ENCODE measurements at regions not wholly inside any gene's neighbourhood (a gene's known extent, or its start where the extent isn't known, plus 50 kb on each side); places are given as distances from the start of the nearest gene placed in this dataset.

DNA sequence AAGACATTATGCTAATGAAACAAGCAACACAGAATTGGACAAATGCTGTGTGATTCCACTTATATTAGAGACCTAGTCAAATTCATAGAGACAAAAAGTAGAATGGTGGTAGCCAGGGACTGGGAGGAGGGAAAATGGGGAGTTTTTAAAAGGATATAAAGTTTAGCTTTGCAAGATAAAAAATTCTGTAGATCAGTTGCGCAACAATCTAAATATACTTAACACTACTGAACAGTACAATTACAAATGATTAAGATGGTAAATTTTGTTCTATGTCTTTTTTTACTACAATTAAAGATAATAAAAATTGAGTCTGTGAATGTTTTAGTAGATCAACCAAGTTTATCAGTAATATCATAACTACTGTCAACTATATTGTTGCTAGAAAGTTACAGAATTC lies 340.1 kb upstream of the PDZRN3 start:
- no peak for DNase-seq (ENCODE audit: low read depth)

DNA sequence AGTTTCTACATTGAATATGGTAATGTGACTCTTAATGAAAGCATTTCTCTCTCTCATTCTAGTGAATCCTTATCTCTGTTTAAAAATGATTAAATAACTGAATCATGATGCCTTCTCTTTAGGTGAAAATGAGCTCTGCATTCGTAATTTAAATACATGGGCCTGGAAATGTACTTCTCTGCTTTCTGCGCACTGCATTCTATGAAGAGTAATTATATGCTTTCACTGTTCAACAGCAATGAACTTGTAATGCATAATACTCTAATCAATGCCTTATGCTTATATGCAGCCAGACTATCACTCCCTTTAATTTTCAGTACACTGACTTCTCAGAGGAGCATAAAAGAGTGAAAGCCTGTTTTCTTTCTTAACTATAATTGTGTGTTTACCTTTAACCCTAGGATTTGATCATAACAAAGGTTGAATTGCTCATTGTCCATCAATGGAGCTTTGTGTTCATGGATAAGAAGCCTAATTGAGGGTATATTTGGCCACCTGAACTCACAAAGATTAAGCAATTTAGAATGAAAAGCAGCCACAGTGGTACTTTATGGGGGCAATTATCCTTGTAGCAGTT lies 330.8 kb upstream of the PDZRN3 start:
- DNase-seq (ENCODE audit: low read depth), result no peak

DNA sequence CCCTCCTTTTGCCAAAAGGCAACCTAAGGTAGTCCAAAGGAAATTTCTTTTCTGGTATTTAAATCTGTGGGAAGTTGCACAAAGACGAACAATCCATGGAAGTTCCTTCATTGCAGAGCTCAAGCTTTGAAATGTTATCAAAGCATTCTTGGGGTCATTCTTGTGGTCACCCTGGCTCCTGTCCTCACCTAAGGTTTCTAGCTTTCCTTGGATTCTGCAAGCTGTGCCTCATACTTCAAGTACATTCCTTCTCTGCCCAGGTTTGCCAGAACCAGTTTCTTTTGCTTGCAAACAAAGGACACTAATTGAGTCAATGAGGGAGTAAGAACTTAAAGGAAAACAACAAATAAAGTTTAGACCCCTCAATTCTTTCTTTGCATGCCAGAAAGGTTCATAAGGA lies 329.8 kb upstream of the PDZRN3 start:
- DNase-seq (ENCODE audit: low read depth), result no peak

DNA sequence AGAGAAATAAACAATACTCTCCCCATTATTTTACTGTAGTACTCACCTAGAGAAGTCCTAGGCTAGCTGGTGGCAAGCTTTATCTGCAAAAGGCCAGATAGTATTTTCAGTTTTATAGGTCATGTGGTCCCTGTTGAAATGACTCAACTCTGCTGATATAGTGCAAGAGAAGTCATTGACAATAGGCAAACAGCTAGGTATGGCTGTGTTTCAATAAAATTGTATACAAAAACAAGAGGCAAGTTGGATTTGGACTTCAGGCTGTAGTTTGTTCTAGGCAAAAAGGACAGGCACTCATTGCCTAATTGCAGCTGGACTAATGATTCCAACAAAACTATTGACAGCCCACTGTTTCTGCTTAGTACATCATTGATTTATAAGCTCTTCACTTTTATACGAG lies 328.0 kb upstream of the PDZRN3 start:
- no peak for DNase-seq (ENCODE audit: low read depth)

DNA sequence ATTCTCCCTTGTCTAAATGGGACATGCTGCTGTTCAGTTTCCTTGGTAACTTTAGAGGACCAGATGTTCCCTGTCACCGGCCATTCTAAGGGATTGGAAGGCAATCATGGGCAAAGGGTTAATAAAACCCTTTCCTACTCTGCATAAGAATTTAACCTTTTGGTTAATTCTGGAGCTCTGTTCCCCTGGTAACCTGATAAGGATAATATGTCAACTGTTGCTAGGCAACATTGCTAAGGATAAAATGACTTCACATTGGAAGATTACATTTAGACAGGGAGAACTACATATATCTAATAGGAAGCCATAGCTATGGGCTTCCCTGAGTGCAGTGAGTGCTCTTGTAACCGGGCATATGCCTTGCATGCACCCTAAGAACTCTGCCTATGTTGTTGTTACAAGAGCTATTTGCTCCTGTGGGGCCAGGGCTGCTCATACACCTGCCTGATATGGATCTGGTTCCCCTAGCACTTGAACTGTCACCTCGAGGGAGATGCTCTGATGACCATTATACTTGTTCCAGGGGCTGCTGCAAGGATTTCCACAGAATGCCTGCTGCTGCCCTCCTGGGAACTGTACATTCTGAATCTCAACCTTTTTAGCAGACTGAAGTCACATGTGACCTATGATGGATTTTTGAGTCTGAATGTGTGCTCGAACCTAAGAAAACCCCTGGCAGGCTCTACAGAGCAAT lies 326.3 kb upstream of the PDZRN3 start:
- DNase-seq (ENCODE audit: low read depth), result no peak

DNA sequence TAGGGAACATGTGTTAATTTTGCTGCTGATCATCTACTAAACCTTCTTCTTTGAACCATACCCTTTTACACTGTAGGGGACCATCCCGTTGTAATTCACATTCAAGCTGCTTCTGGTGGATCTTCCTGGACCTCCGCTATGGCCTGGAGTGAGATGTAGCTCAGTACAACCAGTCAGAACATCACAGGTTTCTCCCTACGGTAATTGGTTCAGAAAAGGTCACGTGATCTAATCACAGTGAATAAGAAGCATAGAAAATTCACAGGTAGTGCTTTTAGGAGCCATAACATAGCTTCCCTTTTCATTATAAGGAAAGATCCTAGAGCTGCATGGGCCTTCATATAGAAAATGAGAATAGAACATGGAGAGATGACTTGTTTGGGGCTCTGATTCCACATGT lies 320.8 kb upstream of the PDZRN3 start:
- DNase-seq (ENCODE audit: low read depth), result no peak

DNA sequence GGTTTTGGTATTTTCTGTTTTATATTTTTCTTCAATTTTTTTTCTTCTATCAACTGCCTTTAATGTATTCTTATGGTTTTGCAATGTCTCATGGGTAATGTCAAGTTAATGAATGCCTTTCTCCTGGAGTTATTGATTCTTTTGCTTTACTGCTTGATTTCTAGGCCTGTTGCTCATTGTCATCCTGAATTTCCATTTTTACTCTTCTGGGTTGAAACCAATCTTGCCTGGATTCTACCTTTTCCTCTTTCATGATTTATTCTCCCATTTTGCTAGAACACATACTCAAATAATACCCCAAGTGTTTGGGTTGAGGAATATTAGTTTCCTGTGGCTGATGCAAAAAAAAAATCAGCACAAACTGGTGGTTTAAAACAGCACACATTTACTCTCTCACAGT lies 315.2 kb upstream of the PDZRN3 start:
- no peak for DNase-seq (ENCODE audit: low read depth)

DNA sequence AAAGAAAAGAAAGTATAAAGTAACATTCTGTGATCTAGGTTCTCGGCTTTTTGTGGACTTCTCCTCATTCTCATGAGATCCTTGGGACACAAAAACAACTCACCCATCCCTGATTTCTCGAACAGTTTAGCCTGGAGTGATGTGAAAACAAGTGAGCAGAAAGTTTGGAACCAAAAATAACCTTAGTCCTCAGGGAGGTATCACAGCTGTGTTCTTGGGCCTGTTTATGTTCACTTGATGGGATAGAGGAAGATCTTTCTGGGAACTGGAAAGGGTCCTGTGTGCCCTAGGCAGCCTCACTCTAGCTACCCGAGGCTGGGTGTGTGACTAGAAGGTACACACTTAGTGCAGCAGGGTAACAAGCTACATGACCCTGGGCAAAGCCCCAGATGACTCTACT lies 308.8 kb upstream of the PDZRN3 start:
- no peak for DNase-seq (ENCODE audit: low read depth)

DNA sequence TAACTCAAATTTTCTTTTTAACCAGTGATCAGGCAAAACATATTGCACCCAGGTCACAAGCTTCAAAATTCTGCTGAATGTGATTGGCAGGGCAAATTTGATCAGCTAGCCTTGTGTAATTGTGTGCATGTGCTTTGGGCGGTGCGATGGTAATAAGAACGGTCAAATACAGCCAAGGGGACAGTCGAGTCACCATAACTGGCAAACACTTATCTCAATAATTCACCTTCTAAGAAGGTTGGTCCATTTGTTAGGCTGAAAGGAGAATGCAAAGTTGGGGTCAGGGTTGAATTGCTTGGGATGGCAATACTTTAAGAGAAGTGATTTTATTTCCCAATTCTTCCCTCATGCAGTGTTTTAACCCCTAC lies 302.4 kb upstream of the PDZRN3 start:
- DNase-seq (ENCODE audit: low read depth), result no peak

DNA sequence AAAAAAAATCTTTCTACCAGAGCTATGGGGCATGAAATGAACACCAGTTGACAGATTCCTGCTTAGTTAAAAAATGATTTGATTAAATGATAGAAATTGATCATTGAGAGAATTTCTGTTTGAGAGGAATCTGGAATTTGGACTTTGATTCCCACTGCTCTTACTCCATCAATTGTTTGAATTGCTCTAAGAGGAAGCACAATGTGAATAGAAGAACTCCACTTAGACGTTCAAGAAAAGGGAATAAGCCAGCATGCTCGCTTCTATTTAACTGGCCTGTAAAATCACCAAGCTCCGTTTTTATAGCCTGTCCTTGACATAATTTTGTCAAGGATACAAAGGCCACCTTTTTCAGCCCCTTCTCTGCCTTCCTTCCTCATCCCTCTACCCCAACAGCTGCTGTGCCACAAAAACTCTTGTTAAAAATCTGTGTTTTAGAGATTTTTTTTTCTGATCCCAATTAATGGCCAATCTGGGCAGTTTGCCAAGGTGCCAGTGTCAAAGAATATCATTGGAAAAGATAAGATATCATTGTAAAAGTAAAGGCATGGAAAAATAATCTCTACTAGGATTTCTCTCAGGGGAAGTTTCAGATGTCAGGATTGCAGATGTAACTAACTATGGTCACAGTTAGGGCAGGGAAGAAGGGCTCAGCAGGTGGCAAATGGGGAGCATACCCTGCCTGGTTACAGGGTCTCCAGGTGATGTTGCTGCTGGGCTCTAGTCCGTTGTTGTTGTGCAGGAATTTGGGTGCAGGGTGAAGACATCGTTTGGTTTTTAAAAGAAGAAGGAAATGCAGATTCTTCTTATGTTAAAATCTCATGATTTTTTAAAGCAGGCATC lies 301.8 kb upstream of the PDZRN3 start:
- DNase-seq (ENCODE audit: low read depth), result no peak

DNA sequence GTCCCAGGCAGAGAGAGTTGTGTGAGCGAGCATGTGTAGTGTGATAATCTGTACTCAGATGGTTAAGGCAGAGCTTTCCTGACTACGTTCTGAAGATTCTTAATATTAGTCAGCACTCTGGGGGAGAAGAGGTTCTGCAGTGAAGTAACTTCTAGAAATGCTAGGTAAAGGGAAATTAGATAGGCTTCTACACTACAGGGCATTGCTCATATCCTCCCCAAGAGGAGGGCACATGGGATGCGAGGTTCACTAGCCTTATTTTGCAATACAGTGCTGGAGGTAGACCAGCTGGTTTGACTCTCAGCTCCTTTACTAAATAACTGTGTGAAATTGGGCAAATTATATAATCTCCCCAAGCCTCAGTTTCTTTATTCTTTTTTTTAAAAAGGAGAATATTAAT lies 300.3 kb upstream of the PDZRN3 start:
- DNase-seq (ENCODE audit: low read depth), result no peak

DNA sequence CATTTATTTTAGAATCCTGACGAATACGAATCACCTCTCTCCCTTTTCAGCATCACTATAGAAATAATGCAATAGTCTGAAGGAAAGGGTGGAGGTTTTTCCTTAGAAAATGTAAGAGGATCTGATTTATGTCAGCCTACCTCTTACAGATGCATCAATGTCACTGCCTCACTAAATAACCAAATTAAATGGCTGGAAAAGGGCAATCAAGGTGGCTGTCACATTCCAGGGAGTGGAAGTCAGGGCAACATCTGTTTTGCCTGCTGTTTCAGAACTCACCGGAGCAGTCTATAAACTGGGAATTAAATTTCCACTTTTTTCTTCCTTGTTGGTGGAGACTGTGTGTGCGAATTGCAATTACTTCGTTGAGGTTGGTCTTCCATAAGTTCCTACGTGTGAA lies 299.3 kb upstream of the PDZRN3 start:
- DNase-seq (ENCODE audit: low read depth), result no peak

DNA sequence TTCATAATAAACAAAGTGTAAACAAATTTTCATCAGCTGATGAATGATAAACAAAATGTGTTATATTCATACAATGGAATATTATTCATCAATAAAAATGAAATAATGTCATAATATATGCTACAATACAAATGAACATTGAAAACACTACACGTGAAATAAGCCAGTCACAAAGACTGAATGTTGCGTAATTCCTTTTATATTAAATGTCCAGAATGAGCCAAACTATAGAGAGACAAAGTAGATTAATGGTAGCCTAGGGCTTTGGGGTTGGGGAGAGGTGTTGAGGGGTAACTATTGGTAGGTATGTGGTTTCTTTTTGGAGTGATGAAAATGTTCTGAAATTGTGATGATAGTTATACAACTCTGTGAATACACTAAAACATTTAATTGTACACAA lies 292.9 kb upstream of the PDZRN3 start:
- DNase-seq (ENCODE audit: low read depth), result no peak

DNA sequence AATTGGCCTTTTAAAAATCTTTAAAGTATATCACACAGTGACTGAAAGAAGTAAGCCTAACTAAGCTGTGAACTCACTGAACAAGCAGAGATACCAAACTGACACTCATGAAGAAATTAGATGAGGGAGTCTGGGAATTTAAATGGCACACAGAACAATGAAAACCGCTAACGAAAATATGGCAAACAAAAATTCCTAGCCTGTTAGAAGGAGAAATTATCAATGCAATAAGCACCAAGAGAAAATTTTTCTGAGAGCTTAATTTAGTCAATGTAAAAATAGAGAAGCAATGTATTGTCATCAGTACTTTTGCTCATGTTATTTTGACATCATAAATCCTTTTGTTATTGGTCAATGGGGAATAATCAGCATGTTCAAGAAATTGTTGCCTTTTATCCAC lies 291.1 kb upstream of the PDZRN3 start:
- DNase-seq (ENCODE audit: low read depth), result no peak

DNA sequence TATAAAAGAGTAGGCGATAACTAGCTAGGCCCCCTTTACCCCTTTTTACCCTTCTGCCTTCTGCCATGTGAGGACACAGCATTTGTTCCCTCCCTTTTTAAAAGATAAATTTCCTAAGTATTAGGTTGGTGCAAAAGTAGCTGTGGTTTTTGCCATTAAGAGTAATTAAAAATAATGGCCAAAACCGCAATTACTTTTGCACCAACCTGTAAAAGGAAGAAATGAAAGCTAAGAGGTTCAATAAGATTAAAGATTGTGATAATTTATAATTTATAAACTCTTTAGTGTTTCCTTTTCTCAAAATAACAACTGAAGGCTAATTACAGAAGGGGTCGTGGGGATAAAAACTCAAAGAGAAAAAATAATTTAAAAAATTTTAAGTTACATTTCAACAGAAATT lies 283.5 kb upstream of the PDZRN3 start:
- no peak for DNase-seq (ENCODE audit: low read depth)

DNA sequence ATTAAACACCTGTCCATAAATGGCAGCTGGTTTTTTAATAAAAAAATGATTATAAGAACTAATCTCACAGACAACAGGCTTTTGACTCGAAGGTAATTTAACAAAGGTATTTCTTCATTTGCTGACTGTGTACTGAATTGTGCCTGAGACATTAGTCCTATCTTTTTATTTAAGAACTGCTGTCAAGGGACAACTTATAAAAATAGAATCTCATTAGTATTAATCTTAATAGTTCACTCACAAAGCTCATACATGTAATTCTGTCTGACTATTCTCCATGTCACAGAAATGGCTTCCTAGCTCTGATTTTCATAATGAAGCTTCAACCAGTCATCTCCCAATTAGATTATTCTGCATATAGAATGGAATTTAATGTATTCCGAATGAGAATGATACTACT lies 276.9 kb upstream of the PDZRN3 start:
- DNase-seq (ENCODE audit: low read depth), result no peak

DNA sequence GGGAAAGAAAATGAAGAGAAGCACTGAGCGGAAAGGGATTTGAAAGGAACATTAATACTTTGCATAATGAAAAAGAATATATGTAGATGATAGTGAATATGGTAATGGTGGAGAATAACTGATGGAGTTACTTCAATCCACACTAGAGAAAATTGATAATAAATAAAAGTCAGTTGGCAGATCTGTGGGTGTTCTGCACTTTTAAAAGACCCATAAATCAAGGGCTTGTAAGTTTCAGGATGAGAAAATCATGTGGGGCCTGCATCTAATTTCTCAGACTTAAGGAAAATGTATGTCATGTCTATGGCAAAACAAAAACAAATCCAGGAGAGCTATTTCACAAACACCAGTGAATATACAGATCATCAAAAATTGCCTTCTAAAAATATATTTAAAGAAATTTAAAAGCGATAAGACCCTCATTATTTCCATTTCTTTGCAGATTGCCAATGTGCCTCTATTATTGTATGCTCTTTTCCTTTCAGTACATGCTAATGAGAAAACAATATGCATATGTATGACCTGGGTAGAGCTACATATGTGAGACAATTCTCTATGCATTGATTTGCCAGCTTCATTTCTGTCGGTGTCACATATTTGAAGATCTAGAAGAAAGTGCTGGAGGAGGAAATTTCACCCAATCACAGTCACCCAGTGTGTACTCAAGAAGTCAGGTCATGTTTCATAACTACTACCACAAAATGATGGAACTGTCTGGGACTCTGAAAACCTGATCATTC lies 269.9 kb upstream of the PDZRN3 start:
- DNase-seq (ENCODE audit: low read depth), result no peak

DNA sequence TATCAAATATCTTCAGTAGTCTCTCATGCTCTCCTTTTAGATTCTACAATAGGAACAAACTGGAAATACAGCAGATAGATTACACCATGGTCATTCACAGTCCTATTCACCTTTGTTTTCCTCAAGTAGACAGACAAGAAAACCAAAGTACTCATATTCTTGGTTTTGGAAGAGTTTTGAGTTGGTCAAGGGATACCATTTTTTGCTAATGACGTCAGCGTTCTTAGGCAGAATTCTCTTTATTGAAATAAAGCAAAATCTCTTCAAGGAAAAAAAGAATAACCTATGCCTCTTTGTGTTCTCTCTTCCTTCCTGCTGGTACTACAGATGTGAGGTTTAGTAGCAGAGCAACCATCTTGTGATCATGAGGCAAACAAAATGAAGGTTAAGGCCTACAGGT lies 268.3 kb upstream of the PDZRN3 start:
- no peak for DNase-seq (ENCODE audit: low read depth)

DNA sequence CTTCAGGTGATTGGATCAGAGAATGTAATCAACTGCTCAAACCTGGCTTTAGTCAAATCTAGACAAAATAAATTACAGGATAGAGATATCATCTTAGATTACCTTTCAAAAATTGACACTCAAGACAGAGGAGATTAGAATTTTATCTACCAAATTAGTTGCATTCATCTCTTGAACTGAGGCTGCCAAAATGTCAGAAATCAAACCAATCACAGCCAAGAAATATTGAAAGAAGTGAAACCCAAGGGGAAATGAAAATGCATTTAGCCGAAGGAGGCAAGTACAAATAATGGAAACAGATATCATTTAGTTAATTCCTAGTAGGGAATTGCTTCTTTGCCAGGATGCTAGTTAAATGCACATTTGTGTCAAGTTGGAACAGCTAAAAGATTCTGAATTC lies 261.1 kb upstream of the PDZRN3 start:
- DNase-seq (ENCODE audit: low read depth), result no peak

DNA sequence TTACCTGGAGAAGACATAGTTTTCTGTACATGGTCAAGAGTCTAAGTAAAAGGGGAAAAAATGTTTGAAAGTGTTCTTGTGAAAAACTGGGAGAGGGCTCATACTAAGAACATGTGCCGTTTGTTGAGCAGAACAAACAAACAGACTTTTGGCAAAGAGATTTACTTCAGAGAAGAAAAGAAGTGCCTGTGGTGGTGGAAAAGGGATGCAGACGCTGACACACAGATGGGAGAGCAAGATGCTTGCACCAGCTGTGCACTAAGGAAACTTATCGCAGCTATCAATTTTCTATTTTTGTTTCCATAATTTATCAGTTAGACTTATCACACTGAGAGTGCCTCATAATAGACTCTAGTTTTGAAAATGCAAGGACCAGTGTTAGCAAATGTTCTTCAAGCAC lies 259.6 kb upstream of the PDZRN3 start:
- DNase-seq (ENCODE audit: low read depth), result no peak

DNA sequence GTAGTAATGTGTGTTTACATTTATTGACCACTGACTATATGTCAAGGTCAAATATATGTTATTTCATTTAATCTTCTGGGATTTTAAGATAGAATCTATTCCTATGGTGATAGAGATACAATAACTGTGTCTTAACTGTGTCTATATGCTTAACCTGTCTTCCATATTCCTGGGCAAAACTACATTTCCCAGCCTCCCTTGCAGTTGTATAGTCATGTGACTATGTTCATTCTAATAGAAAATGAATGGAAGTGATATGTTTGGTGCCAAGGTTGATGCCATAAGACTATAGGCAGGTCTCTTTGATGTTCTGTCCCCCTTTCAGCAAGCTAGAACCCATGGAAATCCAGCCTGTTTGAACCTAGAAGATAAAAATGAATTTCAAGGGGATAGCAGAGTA lies 258.8 kb upstream of the PDZRN3 start:
- DNase-seq (ENCODE audit: low read depth), result no peak

DNA sequence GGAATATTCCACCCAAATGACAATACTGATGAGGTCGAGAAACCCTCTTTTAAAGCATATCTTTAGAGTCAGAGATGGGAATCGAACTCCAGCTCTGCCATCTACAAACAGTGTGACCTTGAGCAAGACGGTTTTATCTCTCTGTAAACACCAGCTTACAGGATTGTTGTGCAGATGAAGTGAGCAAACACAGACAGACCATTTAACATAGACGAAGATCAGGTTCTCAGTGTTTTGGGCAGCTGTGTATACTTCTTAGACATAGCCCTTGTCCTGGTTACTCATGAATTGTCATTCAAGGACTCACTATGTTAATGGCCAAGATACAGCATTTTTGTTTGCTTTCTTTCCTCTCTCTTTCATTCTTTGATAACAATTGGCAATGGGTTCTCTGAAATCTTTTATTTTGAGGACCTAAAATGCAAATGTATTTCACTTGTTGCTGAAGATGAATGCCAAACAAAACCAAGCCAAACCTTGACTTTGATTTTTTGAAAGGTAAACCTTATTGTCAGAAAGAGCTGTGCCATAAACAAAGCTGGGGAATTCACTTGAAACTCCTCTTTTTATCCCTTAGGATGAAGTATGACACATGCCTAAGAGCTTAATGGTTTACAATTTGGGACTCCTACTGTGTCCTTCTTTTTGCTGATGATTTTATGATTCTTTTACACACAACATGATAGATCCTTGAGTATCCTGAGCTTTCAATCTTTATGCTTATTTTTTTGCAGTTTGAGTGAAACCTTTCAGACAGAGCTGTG lies 250.0 kb upstream of the PDZRN3 start:
- DNase-seq (ENCODE audit: low read depth), result no peak

Measured in LHCN-M2 (cell line).